ENCODE measurements at regions not wholly inside any gene's neighbourhood (a gene's known extent, or its start where the extent isn't known, plus 50 kb on each side); places are given as distances from the start of the nearest gene placed in this dataset.

DNA sequence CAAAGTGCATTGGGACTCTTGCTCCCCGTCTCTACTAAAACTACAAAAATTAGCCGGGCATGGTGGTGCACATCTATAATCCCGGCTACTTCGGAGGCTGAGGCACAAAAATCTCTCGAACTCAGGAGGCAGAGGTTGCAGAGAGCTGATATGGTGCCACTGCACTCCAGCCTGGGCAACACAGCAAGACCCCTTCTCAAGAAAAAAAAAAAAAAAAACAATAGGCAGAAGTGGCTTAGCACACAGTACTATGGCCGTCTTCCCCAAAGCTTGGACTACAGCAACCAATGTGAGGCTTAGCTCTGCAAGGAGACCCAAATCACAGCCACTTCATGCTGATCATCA is 162.8 kb upstream of the PRDX4 start:
- H3K27ac ChIP-seq (ENCODE audit: low read depth, low read length) = no peak overlapping the region

DNA sequence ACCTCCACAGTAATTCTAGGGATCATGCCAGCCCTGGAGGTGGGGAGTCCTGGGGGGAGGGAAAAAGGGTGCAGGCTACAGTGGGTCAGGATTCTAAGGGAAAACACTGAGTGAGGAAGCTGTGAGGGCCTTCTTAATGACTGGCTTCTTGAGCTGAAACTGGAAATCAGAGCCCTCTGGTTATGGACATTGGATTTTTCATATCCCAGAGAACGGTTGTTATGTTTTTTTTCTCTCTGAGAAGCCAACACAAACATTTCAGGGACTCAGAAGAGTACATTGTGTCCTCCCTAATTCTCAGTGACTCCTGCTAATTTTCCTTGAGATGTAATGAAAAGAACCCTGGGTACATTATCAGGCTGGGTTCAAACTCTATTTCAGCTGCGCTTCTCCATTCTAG is 162.4 kb upstream of the PRDX4 start:
- no peak overlapping the region for H3K9ac ChIP-seq (ENCODE audit: low read length)
- no peaks in the 10 kb centered on the region for H3K36me3 ChIP-seq (ENCODE audit: control insufficient read depth, insufficient read depth, low read length)
- H4K5ac ChIP-seq (ENCODE audit: low read length) = no peak overlapping the region
- H3K79me1 ChIP-seq (ENCODE audit: low read length) = no peaks in the 10 kb centered on the region
- no peak overlapping the region for H2BK5ac ChIP-seq (ENCODE audit: low read length)
- no peak overlapping the region for H3K56ac ChIP-seq (ENCODE audit: low read length)
- no peak overlapping the region for H4K8ac ChIP-seq (ENCODE audit: low read depth, low read length)
- peak overlapping the region; percentile 39 for H3K18ac ChIP-seq (ENCODE audit: low read length)
- no peak overlapping the region for H3K27ac ChIP-seq (ENCODE audit: low read depth, low read length)
- H3K4me3 ChIP-seq (ENCODE audit: low read length) = no peak overlapping the region
- H3K4ac ChIP-seq (ENCODE audit: low read depth, low read length) = peak overlapping the region; percentile 81
- WGBS (ENCODE audit: extremely low coverage, insufficient coverage, low lambda C conversion rate) = no CpG with 5 or more reads among the region's 2 CpGs
- DNase-seq = no peak
- H3K27me3 ChIP-seq (ENCODE audit: insufficient read depth, low read length, poor library complexity) = no peaks in the 10 kb centered on the region
- no peak overlapping the region for H3K4me2 ChIP-seq (ENCODE audit: low read length)
- H3K79me2 ChIP-seq (ENCODE audit: control insufficient read depth, insufficient read depth, low read length) = no peaks in the 10 kb centered on the region
- no peak overlapping the region for H2BK120ac ChIP-seq (ENCODE audit: low read depth, low read length)
- H2AK5ac ChIP-seq (ENCODE audit: low read length) = no peak overlapping the region
- H3K4me1 ChIP-seq (ENCODE audit: control insufficient read depth, low read depth, low read length) = no peaks in the 10 kb centered on the region
- no peak overlapping the region for H3K23ac ChIP-seq (ENCODE audit: low read length)
- no peak overlapping the region for H2BK15ac ChIP-seq (replicated peaks; ENCODE audit: low read depth)

More for the DNA sequence above, 162.8 kb upstream of the PRDX4 start:
- Histone ChIP-seq H2BK5ac (ENCODE audit: low read length) (no peak overlapping the region), H2AK5ac (ENCODE audit: low read length) (no peak overlapping the region), H2BK15ac (replicated peaks; ENCODE audit: low read depth) (no peak overlapping the region), H3K4ac (ENCODE audit: low read depth, low read length) (peak overlapping the region; percentile 81), H3K27me3 (ENCODE audit: insufficient read depth, low read length, poor library complexity) (no peaks in the 10 kb centered on the region), H3K18ac (ENCODE audit: low read length) (peak overlapping the region; percentile 39), H4K8ac (ENCODE audit: low read depth, low read length) (no peak overlapping the region), H3K9ac (ENCODE audit: low read length) (no peak overlapping the region), H2BK120ac (ENCODE audit: low read depth, low read length) (no peak overlapping the region), H3K4me1 (ENCODE audit: control insufficient read depth, low read depth, low read length) (no peaks in the 10 kb centered on the region), H4K5ac (ENCODE audit: low read length) (no peak overlapping the region), H3K4me3 (ENCODE audit: low read length) (no peak overlapping the region), H3K4me2 (ENCODE audit: low read length) (no peak overlapping the region), H3K79me1 (ENCODE audit: low read length) (no peaks in the 10 kb centered on the region), H3K23ac (ENCODE audit: low read length) (no peak overlapping the region), H3K36me3 (ENCODE audit: control insufficient read depth, insufficient read depth, low read length) (no peaks in the 10 kb centered on the region), H3K79me2 (ENCODE audit: control insufficient read depth, insufficient read depth, low read length) (no peaks in the 10 kb centered on the region), H3K56ac (ENCODE audit: low read length) (no peak overlapping the region)
- DNase-seq = no peak
- WGBS (ENCODE audit: extremely low coverage, insufficient coverage, low lambda C conversion rate) = no CpG with 5 or more reads among the region's 6 CpGs

GRCh38 chrX:23505531-23506303 is 161.6 kb upstream of the PRDX4 start:
- Histone ChIP-seq H2AK5ac (ENCODE audit: low read length) (no peak overlapping the region), H3K4me1 (ENCODE audit: control insufficient read depth, low read depth, low read length) (no peaks in the 10 kb centered on the region), H2BK15ac (replicated peaks; ENCODE audit: low read depth) (no peak overlapping the region), H3K56ac (ENCODE audit: low read length) (no peak overlapping the region), H2BK5ac (ENCODE audit: low read length) (no peak overlapping the region), H3K27me3 (ENCODE audit: insufficient read depth, low read length, poor library complexity) (no peaks in the 10 kb centered on the region), H3K18ac (ENCODE audit: low read length) (no peak overlapping the region), H3K4me2 (ENCODE audit: low read length) (no peak overlapping the region), H3K36me3 (ENCODE audit: control insufficient read depth, insufficient read depth, low read length) (no peaks in the 10 kb centered on the region), H3K4ac (ENCODE audit: low read depth, low read length) (no peak overlapping the region), H2BK120ac (ENCODE audit: low read depth, low read length) (no peak overlapping the region), H3K79me1 (ENCODE audit: low read length) (no peaks in the 10 kb centered on the region), H3K4me3 (ENCODE audit: low read length) (no peak overlapping the region), H3K9ac (ENCODE audit: low read length) (no peak overlapping the region), H4K5ac (ENCODE audit: low read length) (no peak overlapping the region), H4K8ac (ENCODE audit: low read depth, low read length) (peak overlapping the region; percentile 40), H3K79me2 (ENCODE audit: control insufficient read depth, insufficient read depth, low read length) (no peaks in the 10 kb centered on the region), H3K23ac (ENCODE audit: low read length) (no peak overlapping the region), H3K27ac (ENCODE audit: low read depth, low read length) (no peak overlapping the region)
- DNase-seq = peak; percentile 63
- WGBS (ENCODE audit: extremely low coverage, insufficient coverage, low lambda C conversion rate) = no CpG with 5 or more reads among the region's 6 CpGs

- no CpG with 5 or more reads among the region's 1 CpG for WGBS (ENCODE audit: extremely low coverage, insufficient coverage, low lambda C conversion rate)
Observed at GRCh38 chrX:23509256-23509655, 158.0 kb upstream of the PRDX4 start.

GRCh38 chrX:23511793-23512192 is 155.5 kb upstream of the PRDX4 start:
- WGBS (ENCODE audit: extremely low coverage, insufficient coverage, low lambda C conversion rate) = no CpG with 5 or more reads among the region's 2 CpGs

More at GRCh38 chrX:23509256-23509655, 158.0 kb upstream of the PRDX4 start:
- Histone ChIP-seq H4K8ac (ENCODE audit: low read depth, low read length) (no peak overlapping the region), H3K79me2 (ENCODE audit: control insufficient read depth, insufficient read depth, low read length) (no peaks in the 10 kb centered on the region), H2AK5ac (ENCODE audit: low read length) (no peak overlapping the region), H3K4me3 (ENCODE audit: low read length) (no peak overlapping the region), H3K9ac (ENCODE audit: low read length) (no peak overlapping the region), H2BK15ac (replicated peaks; ENCODE audit: low read depth) (no peak overlapping the region), H2BK5ac (ENCODE audit: low read length) (no peak overlapping the region), H2BK120ac (ENCODE audit: low read depth, low read length) (no peak overlapping the region), H3K4me1 (ENCODE audit: control insufficient read depth, low read depth, low read length) (no peaks in the 10 kb centered on the region), H3K27ac (ENCODE audit: low read depth, low read length) (no peak overlapping the region), H3K23ac (ENCODE audit: low read length) (no peak overlapping the region), H3K79me1 (ENCODE audit: low read length) (no peaks in the 10 kb centered on the region), H3K18ac (ENCODE audit: low read length) (no peak overlapping the region), H3K4me2 (ENCODE audit: low read length) (no peak overlapping the region), H3K27me3 (ENCODE audit: insufficient read depth, low read length, poor library complexity) (no peaks in the 10 kb centered on the region), H4K5ac (ENCODE audit: low read length) (no peak overlapping the region), H3K4ac (ENCODE audit: low read depth, low read length) (no peak overlapping the region), H3K36me3 (ENCODE audit: control insufficient read depth, insufficient read depth, low read length) (no peaks in the 10 kb centered on the region), H3K56ac (ENCODE audit: low read length) (no peak overlapping the region)
- peak; percentile 57 for DNase-seq

DNA sequence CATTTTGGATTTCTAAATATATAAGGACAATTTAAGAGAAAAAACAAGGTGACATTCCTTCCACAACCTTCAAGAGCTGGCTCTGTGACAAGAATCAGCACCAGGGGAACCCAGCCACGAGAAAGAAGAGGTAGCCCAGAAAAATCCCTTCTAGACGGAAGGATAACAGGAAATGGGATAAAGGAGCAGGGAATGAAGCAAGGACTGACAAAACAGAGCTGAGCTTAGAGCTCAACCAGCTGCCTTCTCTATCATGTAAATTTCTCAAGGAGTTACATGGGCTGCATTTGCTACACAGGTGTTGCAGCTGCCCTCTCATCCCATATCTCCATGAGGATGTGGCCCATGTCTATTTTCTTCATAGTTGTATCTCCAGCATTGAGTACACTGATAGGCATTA is 154.2 kb upstream of the PRDX4 start:
- Histone ChIP-seq H3K4me2 (ENCODE audit: low read length) (no peak overlapping the region), H3K4me3 (ENCODE audit: low read length) (no peak overlapping the region), H3K27ac (ENCODE audit: low read depth, low read length) (no peak overlapping the region), H3K56ac (ENCODE audit: low read length) (no peak overlapping the region), H3K18ac (ENCODE audit: low read length) (no peak overlapping the region), H2AK5ac (ENCODE audit: low read length) (no peak overlapping the region), H4K5ac (ENCODE audit: low read length) (no peak overlapping the region), H3K4me1 (ENCODE audit: control insufficient read depth, low read depth, low read length) (no peaks in the 10 kb centered on the region), H3K79me1 (ENCODE audit: low read length) (no peaks in the 10 kb centered on the region), H3K27me3 (ENCODE audit: insufficient read depth, low read length, poor library complexity) (no peaks in the 10 kb centered on the region), H2BK120ac (ENCODE audit: low read depth, low read length) (no peak overlapping the region), H3K79me2 (ENCODE audit: control insufficient read depth, insufficient read depth, low read length) (no peaks in the 10 kb centered on the region), H3K23ac (ENCODE audit: low read length) (no peak overlapping the region), H4K8ac (ENCODE audit: low read depth, low read length) (no peak overlapping the region), H2BK5ac (ENCODE audit: low read length) (no peak overlapping the region), H3K4ac (ENCODE audit: low read depth, low read length) (no peak overlapping the region), H3K9ac (ENCODE audit: low read length) (no peak overlapping the region), H2BK15ac (replicated peaks; ENCODE audit: low read depth) (no peak overlapping the region), H3K36me3 (ENCODE audit: control insufficient read depth, insufficient read depth, low read length) (no peaks in the 10 kb centered on the region)
- DNase-seq = peak; percentile 29
- no CpG with 5 or more reads among the region's 2 CpGs for WGBS (ENCODE audit: extremely low coverage, insufficient coverage, low lambda C conversion rate)

More at GRCh38 chrX:23511793-23512192, 155.5 kb upstream of the PRDX4 start:
- no peak overlapping the region for H4K8ac ChIP-seq (ENCODE audit: low read depth, low read length)
- no peak overlapping the region for H3K18ac ChIP-seq (ENCODE audit: low read length)
- H3K27me3 ChIP-seq (ENCODE audit: insufficient read depth, low read length, poor library complexity) = no peaks in the 10 kb centered on the region
- no peak overlapping the region for H3K4ac ChIP-seq (ENCODE audit: low read depth, low read length)
- H4K5ac ChIP-seq (ENCODE audit: low read length) = no peak overlapping the region
- H2AK5ac ChIP-seq (ENCODE audit: low read length) = no peak overlapping the region
- DNase-seq = no peak
- H3K4me3 ChIP-seq (ENCODE audit: low read length) = no peak overlapping the region
- H3K9ac ChIP-seq (ENCODE audit: low read length) = no peak overlapping the region
- H3K4me2 ChIP-seq (ENCODE audit: low read length) = no peak overlapping the region
- H2BK5ac ChIP-seq (ENCODE audit: low read length) = no peak overlapping the region
- H3K27ac ChIP-seq (ENCODE audit: low read depth, low read length) = no peak overlapping the region
- no peaks in the 10 kb centered on the region for H3K4me1 ChIP-seq (ENCODE audit: control insufficient read depth, low read depth, low read length)
- H3K56ac ChIP-seq (ENCODE audit: low read length) = no peak overlapping the region
- no peaks in the 10 kb centered on the region for H3K79me2 ChIP-seq (ENCODE audit: control insufficient read depth, insufficient read depth, low read length)
- H2BK120ac ChIP-seq (ENCODE audit: low read depth, low read length) = no peak overlapping the region
- no peak overlapping the region for H2BK15ac ChIP-seq (replicated peaks; ENCODE audit: low read depth)
- H3K36me3 ChIP-seq (ENCODE audit: control insufficient read depth, insufficient read depth, low read length) = no peaks in the 10 kb centered on the region
- H3K23ac ChIP-seq (ENCODE audit: low read length) = no peak overlapping the region
- no peaks in the 10 kb centered on the region for H3K79me1 ChIP-seq (ENCODE audit: low read length)

Measured in mesendoderm (in vitro differentiated cells).